SK-N-DZ (cell line): ENCODE measurements at regions not wholly inside any gene's neighbourhood (a gene's known extent, or its start where the extent isn't known, plus 50 kb on each side); places are given as distances from the start of the nearest gene placed in this dataset.
A peak's percentile ranks its signal among the peaks of the same experiment; 100 is the strongest.
"Not testable (repeated sequence)": the region's sequence is repeated elsewhere in the genome, so short reads cannot be mapped to it uniquely, and the experiment has no call there.

ENCODE experiments used
- DNase-seq: peaks from one replicate; pipeline ENCODE4 v3.0.0-alpha.2; 2015; ENCODE audit warnings: low spot score

- DNase-seq: no peak
Measured at GRCh38 chr3:65039754-65040210, 352.0 kb upstream of the ADAMTS9 start.

DNA sequence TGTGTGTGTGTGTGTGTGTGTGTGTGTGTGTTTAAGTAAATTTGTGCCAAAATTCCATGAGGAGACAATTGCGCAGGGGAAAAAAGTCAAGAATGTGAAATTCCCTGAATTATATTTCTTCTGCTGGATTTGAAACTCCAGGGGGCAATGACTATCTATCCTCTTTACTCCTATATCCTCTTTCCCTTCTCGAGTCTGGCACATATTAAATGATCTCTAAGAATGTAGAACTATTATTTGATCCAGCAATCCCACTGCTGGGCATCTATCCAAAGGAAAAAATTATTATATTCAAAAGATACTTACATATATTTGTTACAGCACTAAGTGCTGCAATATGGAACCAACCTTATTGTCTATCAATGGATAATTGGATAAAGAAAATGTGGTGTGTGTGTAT, 350.1 kb upstream of the ADAMTS9 start:
- no peak for DNase-seq

GRCh38 chr3:65035246-65035645, 347.4 kb upstream of the ADAMTS9 start:
- no peak for DNase-seq

- no peak for DNase-seq
Measured at GRCh38 chr3:65033576-65033975, 345.8 kb upstream of the ADAMTS9 start.

- peak; percentile 53 for DNase-seq
Measured at GRCh38 chr3:65030847-65031463, 343.2 kb upstream of the ADAMTS9 start.

- no peak for DNase-seq
Measured at GRCh38 chr3:65030014-65030627, 342.3 kb upstream of the ADAMTS9 start.

DNA sequence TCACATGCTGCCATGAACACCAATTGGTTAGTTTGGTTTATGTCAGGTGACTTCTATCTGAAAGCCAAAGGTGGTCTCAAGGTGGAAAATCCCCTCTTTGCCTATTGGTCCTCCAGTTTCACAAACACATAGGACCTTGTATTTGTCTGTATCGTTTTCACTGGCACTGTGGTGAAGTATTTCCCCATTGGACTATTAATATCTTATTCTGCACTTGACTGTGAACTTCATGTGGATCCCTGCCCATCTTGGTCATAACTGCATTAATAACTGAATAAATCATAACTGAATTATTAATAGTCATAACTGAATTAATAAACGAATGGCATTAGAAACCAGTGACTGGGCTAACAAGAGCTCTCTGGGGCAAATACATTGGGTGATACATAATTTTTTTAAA, 341.3 kb upstream of the ADAMTS9 start:
- DNase-seq: no peak

GRCh38 chr3:65028024-65028423, 340.2 kb upstream of the ADAMTS9 start:
- DNase-seq: no peak

DNA sequence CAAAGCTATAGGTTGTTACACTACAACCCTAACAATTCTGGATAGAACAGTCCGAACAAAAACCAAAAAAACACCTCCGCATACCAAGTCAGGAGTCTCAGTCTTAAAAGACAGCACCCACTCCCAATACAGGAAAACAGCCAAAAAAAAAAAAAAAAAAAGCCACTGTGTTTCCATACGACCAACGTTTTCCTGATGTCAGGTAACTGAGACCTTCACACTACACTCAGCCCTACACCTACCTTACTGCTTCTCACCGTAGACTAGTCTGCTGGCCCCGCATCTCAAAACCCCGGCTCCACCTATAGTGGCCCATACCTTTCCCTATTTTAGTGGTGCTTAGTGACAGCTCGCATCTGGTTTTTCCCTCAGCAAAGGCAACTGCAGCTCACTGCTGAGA, 339.5 kb upstream of the ADAMTS9 start:
- no peak for DNase-seq

GRCh38 chr3:65026151-65026550, 338.4 kb upstream of the ADAMTS9 start:
- DNase-seq: no peak

GRCh38 chr3:65024148-65024547, 336.3 kb upstream of the ADAMTS9 start:
- no peak for DNase-seq

GRCh38 chr3:65020281-65021160, 332.7 kb upstream of the ADAMTS9 start:
- no peak for DNase-seq

DNA sequence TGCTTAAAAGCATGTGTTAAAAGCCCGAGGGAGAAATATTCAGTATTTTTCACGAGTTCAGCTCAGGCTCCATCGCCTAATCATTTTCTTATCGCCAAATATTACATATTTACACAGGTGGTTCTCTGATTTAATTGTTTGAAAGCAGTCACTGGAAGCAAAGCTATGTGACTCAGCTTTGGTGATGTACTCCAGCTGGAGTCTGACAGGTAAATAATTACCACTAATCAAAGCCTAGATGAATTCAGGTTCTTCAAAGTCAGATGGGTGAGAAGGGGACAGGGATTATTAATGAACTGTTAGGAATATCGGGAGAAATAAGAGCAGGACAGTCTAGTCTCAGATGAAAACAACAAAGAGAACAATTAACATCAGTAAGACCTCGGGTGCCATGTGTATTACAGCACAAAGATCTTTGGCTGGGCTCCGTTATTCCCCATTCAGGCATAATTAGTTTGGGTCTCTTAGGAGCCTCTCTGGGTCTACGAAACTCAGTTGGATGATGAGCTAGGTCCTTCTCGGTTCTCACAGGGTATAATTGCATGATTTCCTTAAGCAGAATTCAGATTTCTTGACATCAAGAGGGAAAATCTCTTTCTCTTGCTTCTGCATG, 331.7 kb upstream of the ADAMTS9 start:
- no peak for DNase-seq

DNA sequence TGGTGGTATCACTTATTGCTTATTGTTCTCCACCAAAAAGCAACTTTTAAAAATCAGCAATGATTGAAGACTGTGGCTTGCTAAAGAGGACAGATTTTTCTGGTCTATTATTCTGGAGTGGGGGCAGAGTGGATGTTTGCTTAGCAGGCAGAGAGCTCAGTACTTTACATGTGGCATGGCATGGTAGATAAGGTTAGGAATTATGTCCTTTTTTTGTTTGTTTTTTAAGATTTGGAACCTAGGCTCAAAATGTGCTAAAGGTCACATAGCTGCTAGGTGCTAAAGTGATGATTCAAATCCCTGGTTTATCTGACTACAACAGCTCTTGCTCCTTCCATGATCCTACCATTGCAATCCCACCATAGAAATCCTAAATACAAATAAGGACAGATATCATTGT, 331.0 kb upstream of the ADAMTS9 start:
- no peak for DNase-seq

DNA sequence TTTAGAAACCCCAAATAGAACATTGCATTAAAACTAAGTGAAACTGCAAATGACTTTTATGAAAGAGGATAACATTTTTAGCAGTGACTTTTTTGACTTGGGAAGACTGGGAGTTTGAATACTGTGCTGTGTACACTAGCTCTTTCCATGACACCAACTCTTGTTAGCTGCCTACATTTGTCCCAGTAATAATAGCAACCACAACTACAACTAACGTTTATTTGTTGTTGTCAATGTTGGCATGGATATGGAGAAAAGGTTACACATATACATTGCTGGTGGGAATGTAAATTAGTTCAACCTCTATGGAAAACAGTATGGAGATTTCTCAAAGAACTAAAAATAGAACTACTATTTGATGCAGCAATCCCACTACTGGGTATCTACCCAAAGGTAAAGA, 329.6 kb upstream of the ADAMTS9 start:
- DNase-seq: no peak

GRCh38 chr3:65015711-65016110, 327.9 kb upstream of the ADAMTS9 start:
- no peak for DNase-seq

DNA sequence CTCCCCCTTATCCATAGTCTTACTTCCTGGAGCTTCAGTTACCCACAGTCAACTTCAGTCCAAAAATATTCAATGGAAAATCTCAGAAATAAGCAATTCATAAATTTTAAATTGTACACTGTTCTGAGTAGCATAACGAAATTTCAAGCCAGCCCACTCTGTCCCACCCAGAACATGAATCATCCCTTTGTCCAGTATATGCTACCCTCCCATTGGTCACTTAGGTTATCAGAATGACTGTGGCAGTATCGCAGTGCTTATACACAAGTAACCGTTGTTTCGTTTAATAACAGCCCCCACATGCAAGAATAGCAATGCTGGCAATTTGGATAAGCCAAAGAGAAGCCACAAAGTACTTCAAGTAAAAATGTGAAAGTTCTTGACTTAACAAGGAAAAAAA, 325.3 kb upstream of the ADAMTS9 start:
- DNase-seq: no peak

DNA sequence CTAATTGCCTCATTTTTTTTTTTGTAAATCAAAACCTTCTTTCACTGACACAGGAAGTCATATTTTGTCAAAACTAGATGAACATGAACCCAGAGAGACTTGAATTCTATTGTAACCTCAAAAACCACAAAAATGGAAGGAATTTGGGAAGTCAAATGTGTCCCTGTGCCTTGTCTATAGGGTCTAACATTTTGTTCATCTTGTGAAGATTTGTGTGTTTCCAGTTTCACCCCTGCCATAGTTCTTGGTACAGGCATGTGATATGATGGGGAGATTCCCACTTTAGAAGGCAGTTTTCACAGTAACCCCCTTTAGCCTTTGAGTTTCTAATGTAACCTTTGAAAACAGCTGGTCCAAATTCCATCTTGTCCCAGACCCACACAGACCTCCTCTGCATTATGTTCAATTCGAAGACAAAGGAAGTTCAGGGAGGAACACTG, 318.5 kb upstream of the ADAMTS9 start:
- no peak for DNase-seq

DNA sequence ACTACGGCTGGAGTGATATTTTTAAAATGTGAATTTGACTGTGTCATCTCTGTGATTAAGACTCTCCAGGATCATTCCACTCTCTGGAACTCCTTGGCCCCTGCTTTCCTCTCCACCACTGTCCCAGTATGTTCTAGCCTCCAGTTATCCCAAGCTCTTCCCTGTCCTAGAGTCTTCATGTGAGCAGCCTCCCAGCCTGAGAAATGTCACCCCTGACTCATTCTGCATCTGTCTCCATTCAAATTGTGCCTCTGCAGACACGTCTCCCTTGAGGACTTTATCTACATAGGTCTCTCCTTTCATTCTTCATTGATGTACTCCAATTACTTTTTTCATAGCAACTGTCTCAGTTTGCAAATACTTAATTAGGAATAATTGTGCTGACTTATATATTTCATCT, 317.7 kb upstream of the ADAMTS9 start:
- DNase-seq: no peak

DNA sequence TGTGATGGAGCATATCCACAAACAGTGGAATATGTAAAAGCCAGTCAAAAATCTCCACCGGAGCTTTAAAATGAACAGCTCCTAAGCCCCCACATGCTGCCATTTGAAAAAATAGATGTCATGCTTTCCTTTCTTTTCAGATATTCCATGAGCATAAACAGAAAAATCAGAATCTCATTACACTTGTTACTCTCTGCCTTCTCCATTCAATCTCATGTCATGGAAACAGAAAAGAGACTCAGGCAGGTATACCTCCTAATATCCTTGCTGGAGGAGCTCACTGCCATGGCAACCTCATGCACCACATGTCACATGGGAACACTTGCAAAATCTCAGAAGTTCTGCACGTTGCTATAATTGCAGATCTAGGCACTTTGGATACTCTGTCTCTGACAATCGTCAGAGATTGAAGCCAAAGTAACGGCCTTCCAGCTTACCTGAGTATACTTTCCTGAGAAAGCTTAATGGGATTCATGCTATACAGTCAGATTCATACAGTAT, 317.0 kb upstream of the ADAMTS9 start:
- no peak for DNase-seq

DNA sequence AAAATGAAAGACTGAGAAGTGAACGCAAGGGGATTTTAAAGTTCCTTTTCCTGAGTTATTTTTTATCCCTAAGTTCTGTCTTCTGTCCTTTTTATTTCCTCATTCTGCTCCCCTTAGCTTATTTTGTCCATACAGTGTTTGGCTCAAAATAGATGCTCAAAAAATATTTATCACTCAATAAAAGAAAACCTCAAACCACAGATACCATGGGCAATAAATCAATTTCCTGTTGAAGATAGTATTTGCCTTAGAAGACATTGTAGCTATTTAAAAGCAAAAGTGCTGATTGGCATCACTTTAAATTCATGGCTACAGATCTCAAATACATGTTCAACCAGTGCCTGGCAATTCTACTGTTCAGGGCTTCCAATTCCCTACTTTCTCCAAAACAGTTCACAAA, 316.5 kb upstream of the ADAMTS9 start:
- no peak for DNase-seq

DNA sequence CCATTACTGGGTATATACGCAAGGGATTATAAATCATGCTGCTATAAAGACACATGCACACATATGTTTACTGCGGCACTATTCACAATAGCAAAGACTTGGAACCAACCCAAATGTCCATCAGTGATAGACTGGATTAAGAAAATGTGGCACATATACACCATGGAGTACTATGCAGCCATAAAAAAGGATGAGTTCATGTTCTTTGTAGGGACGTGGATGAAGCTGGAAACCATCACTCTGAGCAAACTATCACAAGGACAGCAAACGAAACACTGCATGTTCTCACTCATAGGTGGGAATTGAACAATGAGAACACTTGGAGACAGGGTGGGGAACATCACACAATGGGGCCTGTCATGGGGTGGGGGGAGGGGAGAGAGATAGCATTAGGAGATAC, 313.3 kb upstream of the ADAMTS9 start:
- DNase-seq: not testable (repeated sequence)
